ENCODE measurements at regions not wholly inside any gene's neighbourhood (a gene's known extent, or its start where the extent isn't known, plus 50 kb on each side); places are given as distances from the start of the nearest gene placed in this dataset.

- H3K27ac Mint-ChIP-seq = no peak overlapping the region
These were observed 71.5 kb upstream of the SMNDC1 start for GRCh38 chr10:110376021-110376766.

GRCh38 chr10:110376767-110377160 is 72.0 kb upstream of the SMNDC1 start:
- no peak overlapping the region for H3K4me3 ChIP-seq
- no peak overlapping the region for H3K4me3 Mint-ChIP-seq
- peaks cover 14% of the 10 kb centered on the region for H3K27me3 Mint-ChIP-seq (ENCODE audit: insufficient read depth, low read depth)

More at GRCh38 chr10:110376021-110376766, 71.5 kb upstream of the SMNDC1 start:
- Mint-ChIP-seq H3K36me3 (no peaks in the 10 kb centered on the region), H3K4me3 (no peak overlapping the region), H3K27me3 (ENCODE audit: insufficient read depth, low read depth) (peaks cover 12% of the 10 kb centered on the region), H3K4me1 (peaks cover 12% of the 10 kb centered on the region), H3K9me3 (no peaks in the 10 kb centered on the region)
- Histone ChIP-seq H3K9ac (no peak overlapping the region), H3K36me3 (no peaks in the 10 kb centered on the region), H3K4me1 (no peaks in the 10 kb centered on the region), H3F3A (ENCODE audit: low read depth) (no peaks in the 10 kb centered on the region), H3K79me2 (ENCODE audit: low read depth) (no peaks in the 10 kb centered on the region), H4K20me1 (ENCODE audit: low read depth) (no peaks in the 10 kb centered on the region), H3K9me3 (ENCODE audit: low read depth) (no peaks in the 10 kb centered on the region), H3K27me3 (no peaks in the 10 kb centered on the region), H3K4me3 (no peak overlapping the region), H3K4me2 (no peak overlapping the region), H2AFZ (replicated peaks) (no peak overlapping the region), H3K27ac (no peak overlapping the region)
- TF ChIP-seq EZH2 (IDR thresholded peaks at IDR 0.05) (no peak), CTCF (IDR thresholded peaks at IDR 0.05) (no peak), EZH2phosphoT487 (IDR thresholded peaks at IDR 0.05) (no peak)
- DNase-seq (ENCODE audit: low spot score) = no peak

GRCh38 chr10:110378006-110378405 is 73.3 kb upstream of the SMNDC1 start:
- no peak for TF ChIP-seq CTCF (IDR thresholded peaks at IDR 0.05)
- no peak for TF ChIP-seq EZH2phosphoT487 (IDR thresholded peaks at IDR 0.05)
- TF ChIP-seq EZH2 (IDR thresholded peaks at IDR 0.05) = no peak

More at GRCh38 chr10:110376767-110377160, 72.0 kb upstream of the SMNDC1 start:
- H3K4me1 ChIP-seq = no peaks in the 10 kb centered on the region
- H2AFZ ChIP-seq (replicated peaks) = no peak overlapping the region
- H3K4me2 ChIP-seq = no peak overlapping the region
- H3K9me3 ChIP-seq (ENCODE audit: low read depth) = no peaks in the 10 kb centered on the region
- H3K79me2 ChIP-seq (ENCODE audit: low read depth) = no peaks in the 10 kb centered on the region
- H3K27ac ChIP-seq = no peak overlapping the region
- no peaks in the 10 kb centered on the region for H3K36me3 ChIP-seq
- Mint-ChIP-seq H3K36me3 (no peaks in the 10 kb centered on the region), H3K27ac (peak overlapping the region; percentile 65), H3K9me3 (no peaks in the 10 kb centered on the region), H3K4me1 (peaks cover 12% of the 10 kb centered on the region)
- no peaks in the 10 kb centered on the region for H3K27me3 ChIP-seq
- DNase-seq (ENCODE audit: low spot score) = no peak
- no peak overlapping the region for H3K9ac ChIP-seq
- no peaks in the 10 kb centered on the region for H3F3A ChIP-seq (ENCODE audit: low read depth)
- H4K20me1 ChIP-seq (ENCODE audit: low read depth) = no peaks in the 10 kb centered on the region
- TF ChIP-seq EZH2phosphoT487 (IDR thresholded peaks at IDR 0.05) = no peak

GRCh38 chr10:110378533-110379108 is 73.9 kb upstream of the SMNDC1 start:
- peaks cover 2% of the 10 kb centered on the region for H3K9me3 Mint-ChIP-seq
- TF ChIP-seq CTCF (IDR thresholded peaks at IDR 0.05) (no peak), EZH2 (IDR thresholded peaks at IDR 0.05) (no peak), EZH2phosphoT487 (IDR thresholded peaks at IDR 0.05) (no peak)
- Histone ChIP-seq H3K4me3 (no peak overlapping the region), H3K27ac (no peak overlapping the region), H3K79me2 (ENCODE audit: low read depth) (no peaks in the 10 kb centered on the region), H4K20me1 (ENCODE audit: low read depth) (no peaks in the 10 kb centered on the region), H3K36me3 (no peaks in the 10 kb centered on the region), H3F3A (ENCODE audit: low read depth) (no peaks in the 10 kb centered on the region), H2AFZ (replicated peaks) (no peak overlapping the region), H3K4me2 (no peak overlapping the region), H3K9me3 (ENCODE audit: low read depth) (no peaks in the 10 kb centered on the region), H3K9ac (no peak overlapping the region), H3K27me3 (no peaks in the 10 kb centered on the region), H3K4me1 (no peaks in the 10 kb centered on the region)
- H3K27me3 Mint-ChIP-seq (ENCODE audit: insufficient read depth, low read depth) = peaks cover 19% of the 10 kb centered on the region
- H3K4me3 Mint-ChIP-seq = no peak overlapping the region
- no peak overlapping the region for H3K27ac Mint-ChIP-seq
- peaks cover 12% of the 10 kb centered on the region for H3K4me1 Mint-ChIP-seq
- no peaks in the 10 kb centered on the region for H3K36me3 Mint-ChIP-seq
- DNase-seq (ENCODE audit: low spot score) = no peak

More at GRCh38 chr10:110378006-110378405, 73.3 kb upstream of the SMNDC1 start:
- Histone ChIP-seq H3K4me2 (no peak overlapping the region), H3F3A (ENCODE audit: low read depth) (no peaks in the 10 kb centered on the region), H3K36me3 (no peaks in the 10 kb centered on the region), H3K9ac (no peak overlapping the region), H3K4me3 (no peak overlapping the region), H3K79me2 (ENCODE audit: low read depth) (no peaks in the 10 kb centered on the region), H3K27me3 (no peaks in the 10 kb centered on the region), H3K9me3 (ENCODE audit: low read depth) (no peaks in the 10 kb centered on the region), H4K20me1 (ENCODE audit: low read depth) (no peaks in the 10 kb centered on the region), H2AFZ (replicated peaks) (no peak overlapping the region), H3K4me1 (no peaks in the 10 kb centered on the region), H3K27ac (no peak overlapping the region)
- Mint-ChIP-seq H3K4me3 (no peak overlapping the region), H3K9me3 (no peaks in the 10 kb centered on the region), H3K4me1 (peaks cover 12% of the 10 kb centered on the region), H3K27me3 (ENCODE audit: insufficient read depth, low read depth) (peaks cover 18% of the 10 kb centered on the region), H3K27ac (no peak overlapping the region), H3K36me3 (no peaks in the 10 kb centered on the region)
- no peak for DNase-seq (ENCODE audit: low spot score)
